HEK293T (cell line): ENCODE measurements at regions not wholly inside any gene's neighbourhood (a gene's known extent, or its start where the extent isn't known, plus 50 kb on each side); places are given as distances from the start of the nearest gene placed in this dataset.

Experiments used
- SP1 ChIP-seq: fragments of 450-650 bp; IDR thresholded peaks from 2 replicates; pipeline ENCODE4 v1.6.1; 2017
- SUZ12 ChIP-seq: fragments of 450-650 bp; IDR thresholded peaks from 2 replicates; pipeline ENCODE4 v1.6.1; 2016; ENCODE audit warnings: mild to moderate bottlenecking

DNA sequence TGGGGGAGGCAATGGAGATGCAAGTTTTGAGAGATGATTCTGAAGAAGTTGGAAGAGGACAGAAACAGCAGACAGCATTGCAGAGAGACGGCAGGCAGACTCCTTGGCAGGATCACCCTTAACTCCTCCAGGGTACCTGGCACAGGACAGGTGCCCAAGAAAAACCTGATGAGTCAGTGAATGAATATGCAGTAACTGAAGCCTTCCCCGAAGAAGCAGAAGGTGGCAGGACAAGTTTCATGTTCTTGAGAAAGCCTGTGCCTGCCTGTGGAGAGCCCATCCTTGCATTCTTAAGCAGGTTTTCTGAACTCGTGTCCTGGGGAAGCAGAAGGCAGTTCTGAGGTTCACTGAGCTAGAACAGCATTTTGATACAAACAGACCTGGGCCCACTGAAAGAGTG lies 79.6 kb upstream of the SASH1 start:
- TF ChIP-seq SP1 = no peak
- no peak for TF ChIP-seq SUZ12
